Subcutaneous abdominal adipose tissue (tissue), 5 donors: ENCODE measurements at regions not wholly inside any gene's neighbourhood (a gene's known extent, or its start where the extent isn't known, plus 50 kb on each side); places are given as distances from the start of the nearest gene placed in this dataset.
"Not testable (repeated sequence)": the region's sequence is repeated elsewhere in the genome, so short reads cannot be mapped to it uniquely, and the experiment has no call there.

Experiments used
- H3K27ac ChIP-seq: one replicate; pipeline ENCODE4 v1.7.0; 2013; ENCODE audit warnings: low read depth, mild to moderate bottlenecking, inconsistent platforms, low read length, moderate library complexity
- H3K27me3 ChIP-seq, 5 donors: one replicate each; pipeline ENCODE4 v1.7.0; 2013; ENCODE audit warnings: low read length in 5 of 5, inconsistent platforms in 1 of 5; ENCODE audit not compliant: control insufficient read depth in 5 of 5, insufficient read depth in 4 of 5
- H3K36me3 ChIP-seq, 5 donors: one replicate each; pipeline ENCODE4 v1.7.0; 2013; ENCODE audit warnings: low read length in 5 of 5; ENCODE audit not compliant: control insufficient read depth in 5 of 5, insufficient read depth in 5 of 5
- H3K4me1 ChIP-seq, 5 donors: one replicate each; pipeline ENCODE4 v1.7.0; 2013; ENCODE audit warnings: low read length in 5 of 5, mild to moderate bottlenecking in 3 of 5, moderate library complexity in 1 of 5; ENCODE audit not compliant: control insufficient read depth in 5 of 5, insufficient read depth in 5 of 5
- H3K4me3 ChIP-seq, 5 donors: one replicate each; pipeline ENCODE4 v1.7.0; 2013; ENCODE audit warnings: low read length in 5 of 5, low read depth in 1 of 5
- H3K9ac ChIP-seq, 5 donors: one replicate each; pipeline ENCODE4 v1.7.0; 2013; ENCODE audit warnings: low read length in 5 of 5, mild to moderate bottlenecking in 4 of 5, moderate library complexity in 3 of 5
- H3K9me3 ChIP-seq, 5 donors: one replicate each; pipeline ENCODE4 v1.7.0; 2013; ENCODE audit warnings: low read length in 5 of 5; ENCODE audit not compliant: control insufficient read depth in 5 of 5
- donor health status: healthy.
- donor health status: healthy.
- donor health status: healthy.
- donor health status: healthy.
- donor health status: healthy.

GRCh38 chr4:38326499-38326898, 337.5 kb upstream of the KLF3 start:
- Histone ChIP-seq H3K9ac (no peak overlapping the region), H3K4me1 (peaks cover 0 to 30% (median 9%) of the 10 kb centered on the region in 5 donors), H3K9me3 (peaks cover 0 to 3% (median 0%) of the 10 kb centered on the region in 5 donors), H3K4me3 (no peak overlapping the region), H3K27me3 (no peaks in the 10 kb centered on the region), H3K36me3 (no peaks in the 10 kb centered on the region), H3K27ac (no peak overlapping the region)

- Histone ChIP-seq H3K4me3 (no peak overlapping the region), H3K27ac (no peak overlapping the region), H3K9me3 (peaks cover 0 to 3% (median 0%) of the 10 kb centered on the region in 5 donors), H3K4me1 (peaks cover 0 to 29% (median 9%) of the 10 kb centered on the region in 5 donors), H3K27me3 (no peaks in the 10 kb centered on the region), H3K9ac (no peak overlapping the region), H3K36me3 (no peaks in the 10 kb centered on the region)
Observed at GRCh38 chr4:38327174-38327573, 336.8 kb upstream of the KLF3 start.

GRCh38 chr4:38328989-38329729, 334.8 kb upstream of the KLF3 start:
- peaks cover 0 to 3% (median 0%) of the 10 kb centered on the region in 5 donors for H3K9me3 ChIP-seq
- no peaks in the 10 kb centered on the region for H3K36me3 ChIP-seq
- no peaks in the 10 kb centered on the region for H3K27me3 ChIP-seq
- H3K9ac ChIP-seq = no peak overlapping the region
- H3K4me1 ChIP-seq = peaks cover 0 to 28% (median 14%) of the 10 kb centered on the region in 5 donors
- no peak overlapping the region for H3K27ac ChIP-seq
- H3K4me3 ChIP-seq = no peak overlapping the region

- Histone ChIP-seq H3K9me3 (peaks cover 0 to 3% (median 0%) of the 10 kb centered on the region in 5 donors), H3K4me1 (peaks cover 0 to 29% (median 14%) of the 10 kb centered on the region in 5 donors), H3K36me3 (no peaks in the 10 kb centered on the region), H3K9ac (no peak overlapping the region), H3K27ac (no peak overlapping the region), H3K27me3 (no peaks in the 10 kb centered on the region), H3K4me3 (no peak overlapping the region)
Observed at GRCh38 chr4:38330321-38330720, 333.7 kb upstream of the KLF3 start.

- no peaks in the 10 kb centered on the region for H3K36me3 ChIP-seq
- no peaks in the 10 kb centered on the region for H3K27me3 ChIP-seq
- H3K9me3 ChIP-seq = peaks cover 0 to 3% (median 0%) of the 10 kb centered on the region in 5 donors
- peaks cover 0 to 32% (median 14%) of the 10 kb centered on the region in 5 donors for H3K4me1 ChIP-seq
- H3K27ac ChIP-seq = no peak overlapping the region
- no peak overlapping the region for H3K4me3 ChIP-seq
- H3K9ac ChIP-seq = no peak overlapping the region
Observed at GRCh38 chr4:38330936-38331335, 333.1 kb upstream of the KLF3 start.

- Histone ChIP-seq H3K27me3 (no peaks in the 10 kb centered on the region), H3K36me3 (no peaks in the 10 kb centered on the region), H3K9me3 (no peaks in the 10 kb centered on the region), H3K4me3 (no peak overlapping the region), H3K27ac (no peak overlapping the region), H3K9ac (no peak overlapping the region), H3K4me1 (peaks cover 0 to 32% (median 14%) of the 10 kb centered on the region in 5 donors)
Observed at GRCh38 chr4:38332699-38333098, 331.3 kb upstream of the KLF3 start.

- no peak overlapping the region for H3K9ac ChIP-seq
- peaks cover 0 to 1% (median 0%) of the 10 kb centered on the region in 5 donors for H3K9me3 ChIP-seq
- no peaks in the 10 kb centered on the region for H3K36me3 ChIP-seq
- H3K4me3 ChIP-seq = no peak overlapping the region
- no peak overlapping the region for H3K27ac ChIP-seq
- H3K4me1 ChIP-seq = peaks cover 0 to 28% (median 14%) of the 10 kb centered on the region in 5 donors
- H3K27me3 ChIP-seq = no peaks in the 10 kb centered on the region
Observed at GRCh38 chr4:38333219-38333618, 330.8 kb upstream of the KLF3 start.

- no peaks in the 10 kb centered on the region for H3K36me3 ChIP-seq
- H3K4me3 ChIP-seq = no peak overlapping the region
- peak overlapping the region in 1 of 5 donors; percentile 11 for H3K9ac ChIP-seq
- H3K4me1 ChIP-seq = peaks cover 0 to 15% (median 13%) of the 10 kb centered on the region in 5 donors
- no peaks in the 10 kb centered on the region for H3K27me3 ChIP-seq
- no peak overlapping the region for H3K27ac ChIP-seq
- peaks cover 0 to 4% (median 2%) of the 10 kb centered on the region in 5 donors for H3K9me3 ChIP-seq
Observed at GRCh38 chr4:38334791-38335190, 329.2 kb upstream of the KLF3 start.

GRCh38 chr4:38338939-38339338, 325.1 kb upstream of the KLF3 start:
- H3K27me3 ChIP-seq = not testable (repeated sequence)

GRCh38 chr4:38343608-38344007, 320.4 kb upstream of the KLF3 start:
- Histone ChIP-seq H3K27ac (no peak overlapping the region), H3K9me3 (peaks cover 0 to 9% (median 9%) of the 10 kb centered on the region in 5 donors), H3K4me3 (no peak overlapping the region), H3K4me1 (no peaks in the 10 kb centered on the region), H3K9ac (no peak overlapping the region), H3K27me3 (no peaks in the 10 kb centered on the region), H3K36me3 (no peaks in the 10 kb centered on the region)

More at GRCh38 chr4:38338939-38339338, 325.1 kb upstream of the KLF3 start:
- not testable (repeated sequence) for H3K9me3 ChIP-seq, H3K4me1 ChIP-seq, H3K9ac ChIP-seq, H3K4me3 ChIP-seq, H3K27ac ChIP-seq, H3K36me3 ChIP-seq
